GM18517 (cell line): ENCODE measurements at regions not wholly inside any gene's neighbourhood (a gene's known extent, or its start where the extent isn't known, plus 50 kb on each side); places are given as distances from the start of the nearest gene placed in this dataset.
"Not testable (repeated sequence)": the region's sequence is repeated elsewhere in the genome, so short reads cannot be mapped to it uniquely, and the experiment has no call there.

Experiments
- ATAC-seq: cut with Tn5 transposase; IDR thresholded peaks from one replicate; pipeline ENCODE4 v1.9.1; 2021; ENCODE audit warnings: mild to moderate bottlenecking, moderate library complexity; ENCODE audit not compliant: unreplicated experiment

- no peak for ATAC-seq
Measured at GRCh38 chr18:26653943-26654615, 105.7 kb upstream of the KCTD1 start.

GRCh38 chr18:26652501-26652900 is 104.1 kb upstream of the KCTD1 start:
- ATAC-seq = no peak

- no peak for ATAC-seq
Measured at GRCh38 chr18:26650310-26651268, 102.2 kb upstream of the KCTD1 start.

GRCh38 chr18:26649193-26649543 is 100.8 kb upstream of the KCTD1 start:
- ATAC-seq = no peak

- ATAC-seq = no peak
Measured at GRCh38 chr18:26648509-26649192, 100.3 kb upstream of the KCTD1 start.

- no peak for ATAC-seq
Measured at GRCh38 chr18:26646901-26647300, 98.5 kb upstream of the KCTD1 start.

GRCh38 chr18:26642440-26643348 is 94.3 kb upstream of the KCTD1 start:
- no peak for ATAC-seq

- ATAC-seq = no peak
Measured at GRCh38 chr18:26640541-26640940, 92.2 kb upstream of the KCTD1 start.

- no peak for ATAC-seq
Measured at GRCh38 chr18:26639149-26639548, 90.8 kb upstream of the KCTD1 start.

- no peak for ATAC-seq
Measured at GRCh38 chr18:26637983-26638382, 89.6 kb upstream of the KCTD1 start.

GRCh38 chr18:26637324-26637723 is 89.0 kb upstream of the KCTD1 start:
- no peak for ATAC-seq

- ATAC-seq = no peak
Measured at GRCh38 chr18:26635466-26635865, 87.1 kb upstream of the KCTD1 start.

- no peak for ATAC-seq
Measured at GRCh38 chr18:26634631-26635030, 86.3 kb upstream of the KCTD1 start.

GRCh38 chr18:26631135-26631534 is 82.8 kb upstream of the KCTD1 start:
- no peak for ATAC-seq

- no peak for ATAC-seq
Measured at GRCh38 chr18:26630596-26630995, 82.2 kb upstream of the KCTD1 start.

GRCh38 chr18:26628017-26628416 is 79.7 kb upstream of the KCTD1 start:
- ATAC-seq = no peak

GRCh38 chr18:26624443-26624842 is 76.1 kb upstream of the KCTD1 start:
- ATAC-seq = no peak

- ATAC-seq = not testable (repeated sequence)
Measured at GRCh38 chr18:26623314-26623713, 75.0 kb upstream of the KCTD1 start.

GRCh38 chr18:26621161-26622026 is 73.0 kb upstream of the KCTD1 start:
- peak; percentile 81 for ATAC-seq

- no peak for ATAC-seq
Measured at GRCh38 chr18:26619350-26619749, 71.0 kb upstream of the KCTD1 start.
